GM12892 (cell line): ENCODE measurements at regions not wholly inside any gene's neighbourhood (a gene's known extent, or its start where the extent isn't known, plus 50 kb on each side); places are given as distances from the start of the nearest gene placed in this dataset.

Experiments
- DNase-seq: peaks from one replicate; pipeline ENCODE4 v3.0.0; 2011; ENCODE audit not compliant: insufficient read length
- FAIRE-seq: peaks from 2 replicates; lab custom pipeline; 2011; peaks lifted over from hg19 to GRCh38; lab: Jason Lieb, UNC
- POLR2A ChIP-seq: IDR thresholded peaks from 2 replicates; pipeline ENCODE4 v1.6.1; 2011; ENCODE audit warnings: low read depth, low read length, control low read depth
- POLR2AphosphoS5 ChIP-seq: IDR thresholded peaks from 2 replicates; pipeline ENCODE4 v1.6.1; 2011; ENCODE audit warnings: low read depth, low read length, control low read depth
- TAF1 ChIP-seq: IDR thresholded peaks from 2 replicates; pipeline ENCODE4 v1.6.1; 2011; ENCODE audit warnings: low read depth, mild to moderate bottlenecking, control low read depth, low read length, borderline replicate concordance

DNA sequence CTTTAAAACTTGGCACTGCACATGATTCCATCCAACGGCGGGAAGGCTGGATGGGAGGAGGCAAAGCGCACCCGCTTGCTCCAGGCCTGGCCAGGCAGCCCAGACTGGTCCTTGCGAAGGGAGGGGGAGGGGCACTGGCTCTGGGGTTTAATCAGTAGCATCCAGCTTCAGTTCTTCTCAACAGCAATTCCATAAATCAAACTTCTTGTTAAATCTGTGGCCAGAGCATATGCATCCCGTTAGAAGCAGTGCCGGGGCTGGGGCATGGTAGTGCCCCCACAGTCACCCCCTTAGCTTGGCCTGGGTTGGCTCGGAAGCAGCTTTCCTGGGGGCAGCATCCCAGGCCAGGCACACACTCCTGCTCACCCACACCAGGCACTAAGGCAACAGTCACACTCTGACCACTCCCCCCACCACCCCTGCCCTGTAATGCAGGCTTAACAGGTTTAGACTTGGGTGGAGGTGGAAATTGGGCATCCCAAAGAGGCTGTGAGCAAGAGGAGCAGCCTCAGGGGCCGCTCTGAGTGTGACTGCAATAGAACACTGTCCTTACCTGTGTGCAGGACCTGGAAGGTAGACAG lies 94.1 kb upstream of the CASZ1 start:
- no peak for TF ChIP-seq POLR2AphosphoS5
- TF ChIP-seq TAF1 = no peak
- no peak for DNase-seq
- no peak for FAIRE-seq

DNA sequence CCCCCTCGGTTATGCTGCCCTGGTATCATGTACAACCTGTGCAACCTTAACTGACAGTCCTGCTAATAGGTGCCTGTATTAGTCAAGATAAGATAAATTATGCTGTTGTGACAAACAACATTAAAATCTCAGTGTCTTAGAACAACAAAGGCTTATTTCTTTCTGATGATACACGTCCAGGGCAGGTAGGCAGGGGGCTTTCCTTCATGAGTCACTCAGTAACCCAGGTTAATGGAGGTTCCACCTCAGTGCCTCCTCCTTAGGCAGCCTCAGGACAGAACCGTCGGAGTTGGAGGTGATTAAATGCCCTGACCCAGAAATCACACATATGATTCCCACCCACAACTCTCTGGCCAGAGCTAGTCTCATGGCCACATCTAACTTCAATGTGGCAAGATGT lies 94.6 kb upstream of the CASZ1 start:
- TF ChIP-seq POLR2A = no peak
- TF ChIP-seq POLR2AphosphoS5 = no peak
- TF ChIP-seq TAF1 = no peak
- FAIRE-seq (no peak), DNase-seq (no peak)

DNA sequence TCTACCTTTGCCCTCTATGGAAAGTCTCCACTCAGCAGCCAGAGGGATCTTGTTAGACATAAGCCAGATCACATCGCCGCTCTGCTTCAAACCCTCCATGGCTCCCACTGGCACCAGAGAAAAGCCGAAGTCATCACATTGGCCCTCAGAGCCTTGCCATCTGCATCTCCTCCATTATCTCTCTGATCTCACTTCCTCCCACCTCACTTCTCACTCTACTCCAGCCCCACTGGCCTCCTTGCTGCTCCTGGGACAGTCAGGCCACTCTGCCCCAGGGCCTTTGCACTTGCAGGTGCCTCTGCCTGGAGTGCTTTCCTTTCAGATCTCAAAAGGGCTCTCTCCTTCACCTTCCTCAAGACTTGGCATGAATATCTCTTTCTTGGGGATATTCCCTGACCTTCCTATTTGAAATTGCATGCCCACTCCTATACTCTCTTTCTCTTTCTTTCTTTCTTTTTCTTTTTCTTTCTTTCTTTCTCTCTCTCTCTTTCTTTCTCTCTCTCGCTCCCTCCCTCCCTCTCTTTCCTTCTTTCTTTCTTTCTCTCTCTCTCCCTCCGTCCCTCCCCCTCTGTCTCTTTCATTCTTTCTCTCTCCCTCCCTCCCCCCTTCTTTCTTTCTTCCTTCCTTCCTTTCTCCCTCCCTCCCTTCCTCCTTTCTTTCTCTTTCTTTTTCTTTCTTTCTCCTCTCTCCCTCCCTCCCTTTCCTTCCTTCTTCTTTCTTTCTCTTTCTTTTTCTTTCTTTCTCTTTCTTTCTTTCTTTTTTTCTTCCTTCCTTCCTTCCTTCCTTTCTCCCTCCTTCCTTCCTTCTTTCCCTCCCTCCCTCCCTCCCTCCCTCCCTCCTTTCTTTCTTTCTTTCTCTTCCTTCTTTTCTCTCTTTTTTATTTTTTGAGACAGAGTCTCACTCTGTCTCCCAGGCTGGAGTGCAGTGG lies 96.0 kb upstream of the CASZ1 start:
- no peak for TF ChIP-seq POLR2AphosphoS5
- TF ChIP-seq TAF1 = no peak
- TF ChIP-seq POLR2A = no peak
- DNase-seq (no peak), FAIRE-seq (no peak)

DNA sequence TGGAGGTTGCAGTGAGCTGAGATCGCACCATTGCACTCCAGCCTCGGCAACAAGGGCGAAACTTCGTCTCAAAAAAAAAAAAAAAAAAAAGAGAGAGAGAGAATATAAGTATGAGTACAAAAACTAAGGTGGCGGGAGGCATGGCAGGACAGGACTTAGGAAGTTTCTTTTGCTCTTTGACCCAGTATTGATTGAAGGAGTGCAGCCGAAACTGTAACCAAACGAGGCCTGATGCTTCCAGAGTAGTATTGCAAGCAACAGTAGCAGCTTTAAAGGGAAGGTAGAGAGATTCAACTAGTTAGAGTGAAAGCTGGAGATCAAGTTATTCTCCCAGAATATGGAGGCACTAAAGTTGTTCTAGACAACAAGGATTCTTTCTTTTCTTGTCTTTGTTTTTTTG lies 99.2 kb upstream of the CASZ1 start:
- no peak for TF ChIP-seq POLR2A
- TF ChIP-seq POLR2AphosphoS5 = no peak
- TF ChIP-seq TAF1 = no peak
- FAIRE-seq (no peak), DNase-seq (no peak)

DNA sequence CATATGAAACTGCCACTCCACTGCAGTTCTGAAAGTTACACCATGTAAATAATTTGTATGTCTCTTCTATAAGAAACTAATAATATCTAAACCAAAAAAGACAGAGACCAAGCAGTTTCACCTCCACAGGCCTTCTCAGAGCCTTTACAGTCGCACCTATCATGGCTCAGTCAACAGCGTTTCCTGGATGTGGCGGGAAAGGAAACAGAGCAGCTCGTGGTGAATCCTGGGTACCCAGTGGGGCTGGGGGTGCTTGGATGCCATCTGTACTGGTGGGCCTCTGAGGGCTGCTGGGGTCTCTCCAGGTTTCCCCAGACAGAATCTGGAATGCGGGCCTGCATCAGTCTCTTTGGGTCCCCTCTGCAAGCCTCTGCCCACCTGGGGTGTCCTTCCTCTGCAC lies 100.2 kb upstream of the CASZ1 start:
- FAIRE-seq (no peak), DNase-seq (no peak)
- no peak for TF ChIP-seq POLR2AphosphoS5
- no peak for TF ChIP-seq POLR2A
- TF ChIP-seq TAF1 = no peak

DNA sequence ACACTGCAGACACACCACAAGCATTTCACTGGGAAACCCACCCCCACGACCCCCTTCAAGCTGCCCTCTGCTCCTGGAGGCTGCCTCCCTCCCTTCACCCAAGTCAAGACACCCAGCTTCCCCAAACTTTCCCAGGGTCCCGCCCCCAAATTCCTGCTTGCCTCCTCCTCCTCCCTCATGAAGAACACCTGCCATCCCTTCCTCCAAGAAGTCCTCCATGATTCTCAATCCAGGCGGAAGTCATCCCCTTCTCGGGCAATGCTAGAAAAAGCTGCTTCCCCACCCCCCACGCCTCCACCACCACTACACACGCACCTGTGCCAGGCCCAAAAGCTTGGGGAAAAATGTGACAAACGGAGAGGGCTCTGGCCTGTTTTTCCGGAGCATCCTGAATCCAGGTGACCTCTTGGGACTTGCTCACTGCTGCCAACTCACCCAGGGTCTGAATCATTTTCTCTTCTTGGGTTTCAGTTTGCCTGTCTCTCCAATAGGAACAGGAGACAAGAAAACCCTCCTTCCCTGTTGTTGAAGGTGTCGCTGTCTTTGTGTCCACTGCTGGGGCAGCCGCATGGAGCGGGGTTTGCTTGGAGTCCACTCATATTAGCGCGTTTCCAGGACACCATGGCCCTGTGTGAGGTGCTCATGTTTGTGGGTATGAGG lies 101.0 kb upstream of the CASZ1 start:
- DNase-seq (no peak), FAIRE-seq (no peak)
- TF ChIP-seq POLR2A (no peak), POLR2AphosphoS5 (no peak), TAF1 (no peak)

DNA sequence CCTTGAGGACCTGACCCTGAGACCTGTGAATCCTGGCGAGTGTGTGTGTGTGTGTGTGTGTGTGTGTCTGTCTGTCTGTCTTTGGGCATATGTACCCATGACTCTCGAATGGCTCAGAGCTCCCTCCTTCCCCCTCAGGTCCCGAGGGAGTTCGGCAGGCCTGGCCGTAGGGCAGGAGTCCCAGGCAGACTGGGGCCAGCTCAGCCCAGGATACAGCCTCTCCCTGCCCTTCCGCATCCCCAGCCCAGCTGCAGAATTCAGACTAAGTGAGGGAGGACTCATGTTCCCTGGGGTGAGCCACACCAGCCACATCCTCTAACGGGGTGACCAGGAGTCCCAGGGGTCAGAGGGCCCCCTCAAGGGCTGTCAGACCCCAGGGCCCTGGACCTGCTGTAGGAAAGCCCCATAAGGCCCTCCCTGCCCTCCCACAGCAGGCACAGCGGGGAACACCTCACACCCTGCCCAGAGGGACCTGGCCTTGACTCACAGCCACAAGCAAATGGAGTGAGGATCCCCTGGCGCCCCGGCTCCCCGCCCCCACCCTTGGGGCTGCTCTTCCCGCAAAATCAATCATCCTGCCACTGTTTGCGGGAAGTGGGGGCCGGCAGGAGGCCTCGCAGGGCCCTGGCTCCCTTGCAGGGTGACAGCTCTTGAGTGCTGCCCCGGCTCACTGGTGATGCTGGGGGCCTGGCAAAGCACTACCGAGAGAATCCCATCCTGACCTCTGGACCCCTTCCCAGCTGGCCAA lies 101.7 kb upstream of the CASZ1 start:
- TF ChIP-seq POLR2A = no peak
- TF ChIP-seq TAF1 = no peak
- no peak for TF ChIP-seq POLR2AphosphoS5
- FAIRE-seq (no peak), DNase-seq (no peak)

DNA sequence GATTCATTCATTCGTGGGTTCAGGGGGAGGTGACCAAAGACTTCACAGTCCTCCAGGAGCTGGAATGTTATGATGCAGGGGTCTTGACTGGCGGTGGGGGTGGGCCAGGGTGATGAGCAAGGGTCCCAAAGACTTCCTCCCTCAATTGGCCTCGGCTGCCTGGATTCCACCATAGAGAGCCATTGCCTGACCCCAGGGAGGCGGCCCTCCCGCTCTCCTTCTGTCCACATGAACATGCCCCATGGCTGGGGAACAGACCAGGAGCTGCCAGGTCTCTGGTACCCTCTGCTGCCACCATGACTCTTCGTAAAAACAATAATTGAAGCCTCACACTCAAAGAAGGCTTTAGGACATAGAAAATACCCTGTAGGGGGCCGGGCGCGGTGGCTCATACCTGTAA lies 102.5 kb upstream of the CASZ1 start:
- TF ChIP-seq POLR2AphosphoS5 (no peak), TAF1 (no peak), POLR2A (no peak)
- no peak for DNase-seq
- no peak for FAIRE-seq

DNA sequence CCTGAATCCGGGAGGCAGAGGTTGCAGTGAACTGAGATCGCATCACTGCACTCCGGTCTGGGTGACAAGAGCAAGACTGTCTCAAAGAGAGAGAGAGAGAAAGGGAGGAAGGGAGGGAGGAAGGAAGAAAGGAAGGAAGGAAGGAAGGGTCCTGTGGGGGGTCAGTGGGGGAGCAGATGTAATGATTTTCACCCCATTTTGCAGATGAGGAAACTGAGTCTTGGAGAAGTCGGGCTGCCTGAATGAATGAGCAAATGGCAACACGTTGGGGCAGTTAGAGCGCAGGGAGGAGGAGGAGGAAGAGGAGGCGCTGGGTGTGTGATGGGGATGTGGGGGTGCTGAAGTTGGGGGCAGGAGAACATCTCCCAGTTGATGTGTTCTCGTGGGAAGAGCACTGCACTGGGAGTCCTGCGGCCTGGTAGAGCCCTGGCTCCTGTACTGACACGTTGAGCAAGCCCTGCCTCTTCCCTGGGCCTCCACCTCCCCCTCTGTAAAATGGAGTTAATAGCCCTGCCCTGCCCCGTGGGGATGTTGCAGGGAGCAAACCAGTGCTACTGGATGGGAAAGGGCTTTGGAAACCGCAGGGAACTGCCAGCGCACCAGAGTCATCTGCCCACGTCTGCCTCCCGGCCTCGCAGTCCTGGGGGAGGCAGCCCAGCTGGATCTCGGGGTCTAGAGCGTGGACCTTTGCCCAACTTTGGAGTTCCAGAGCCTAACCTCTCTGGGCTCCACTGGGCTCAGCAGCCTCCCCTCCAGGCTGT lies 103.2 kb upstream of the CASZ1 start:
- DNase-seq = no peak
- no peak for FAIRE-seq
- TF ChIP-seq POLR2AphosphoS5 = no peak
- TF ChIP-seq POLR2A = no peak
- TF ChIP-seq TAF1 = no peak

DNA sequence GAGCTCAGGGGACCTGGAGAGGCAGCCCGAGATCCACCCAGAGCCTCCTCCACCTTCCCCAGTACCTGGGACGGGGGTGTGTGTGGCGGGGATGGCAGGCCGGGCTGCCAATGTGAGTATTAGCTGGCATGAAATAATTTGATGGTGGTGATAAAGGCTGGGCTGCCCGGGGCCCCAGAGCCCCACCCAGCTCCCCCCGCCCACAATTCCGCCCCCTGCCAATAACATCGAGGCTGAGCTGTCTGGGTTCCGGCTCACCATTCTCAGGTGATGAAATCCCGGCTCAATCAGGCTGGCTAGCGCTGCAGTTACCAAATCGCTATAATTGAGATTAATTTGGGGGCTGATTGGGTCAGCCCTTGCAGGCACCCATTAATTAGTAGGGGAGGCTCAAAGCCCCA lies 103.8 kb upstream of the CASZ1 start:
- TF ChIP-seq POLR2A (no peak), POLR2AphosphoS5 (no peak), TAF1 (no peak)
- DNase-seq (no peak), FAIRE-seq (no peak)

DNA sequence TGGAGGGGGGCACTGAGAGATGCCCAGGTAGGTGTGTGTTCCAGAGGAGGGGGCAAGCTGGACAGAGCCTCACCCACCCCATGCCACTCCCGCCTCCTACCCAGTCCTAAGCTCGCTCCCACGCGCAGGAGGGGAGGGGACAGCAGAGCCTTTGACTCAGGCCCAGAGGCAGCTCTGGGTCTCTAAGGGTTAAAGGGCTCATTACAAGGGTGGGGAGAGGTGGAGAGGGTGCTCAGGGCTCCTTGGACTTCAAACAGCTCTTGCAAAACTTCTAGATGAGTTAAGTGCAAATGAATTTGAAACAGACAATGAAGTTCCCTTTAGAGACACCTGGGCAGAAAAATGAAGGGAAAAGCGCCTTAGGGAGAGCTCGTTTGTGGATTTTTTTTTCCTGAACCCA lies 104.2 kb upstream of the CASZ1 start:
- FAIRE-seq (no peak), DNase-seq (no peak)
- TF ChIP-seq TAF1 (no peak), POLR2A (no peak), POLR2AphosphoS5 (no peak)
